Activated naive CD8-positive, alpha-beta T cell treated with anti-CD3 and anti-CD28 coated beads, Interleukin-2, amount 50 U/mL, for 24 hours (primary cell): ENCODE measurements at regions not wholly inside any gene's neighbourhood (a gene's known extent, or its start where the extent isn't known, plus 50 kb on each side); places are given as distances from the start of the nearest gene placed in this dataset.
"Not testable (repeated sequence)": the region's sequence is repeated elsewhere in the genome, so short reads cannot be mapped to it uniquely, and the experiment has no call there.

Experiments used
- ATAC-seq: fragments of 150-1000 bp; cut with Tn5 transposase; one replicate; pipeline ENCODE4 v1.10.0; 2021
- DNase-seq: peaks from one replicate; pipeline ENCODE4 v3.0.0; 2021
- H3K27ac Mint-ChIP-seq: one replicate; pipeline ENCODE4 v1.8.0; 2021; ENCODE audit warnings: mild to moderate bottlenecking, mixed read lengths
- H3K27me3 Mint-ChIP-seq: one replicate; pipeline ENCODE4 v1.8.0; 2021; ENCODE audit warnings: mixed read lengths
- H3K36me3 Mint-ChIP-seq: one replicate; pipeline ENCODE4 v1.8.0; 2021; ENCODE audit warnings: low read depth, mixed read lengths
- H3K4me1 Mint-ChIP-seq: one replicate; pipeline ENCODE4 v1.8.0; 2021; ENCODE audit warnings: mixed read lengths
- H3K4me3 Mint-ChIP-seq: one replicate; pipeline ENCODE4 v1.8.0; 2021; ENCODE audit warnings: mild to moderate bottlenecking, moderate library complexity, mixed read lengths
- H3K9me3 Mint-ChIP-seq: one replicate; pipeline ENCODE4 v1.8.0; 2021; ENCODE audit warnings: mixed read lengths

DNA sequence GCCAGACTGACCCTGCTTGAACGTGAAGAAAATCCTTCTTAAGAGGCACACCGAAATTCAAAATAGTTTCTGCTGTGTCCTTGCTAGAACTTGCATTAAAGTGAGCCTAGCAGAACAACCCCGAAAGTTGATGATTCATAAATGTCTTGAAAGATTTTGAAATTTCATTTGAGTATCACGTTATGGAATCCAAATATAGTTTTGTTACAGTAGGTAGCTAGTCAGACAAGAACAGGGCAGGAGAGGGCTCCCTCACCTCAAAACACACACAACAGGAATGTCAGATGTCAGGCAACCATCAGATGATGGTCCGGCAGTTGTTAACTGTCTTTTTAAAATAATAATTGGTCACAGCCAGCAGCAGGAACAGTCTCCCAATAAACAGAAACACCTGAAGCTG, 259.6 kb upstream of the GNPDA2 start:
- H3K4me1 Mint-ChIP-seq = no peaks in the 10 kb centered on the region
- H3K4me3 Mint-ChIP-seq = no peak overlapping the region
- no peak overlapping the region for H3K27ac Mint-ChIP-seq
- H3K36me3 Mint-ChIP-seq = no peaks in the 10 kb centered on the region
- ATAC-seq = no peak
- H3K9me3 Mint-ChIP-seq = no peaks in the 10 kb centered on the region
- no peaks in the 10 kb centered on the region for H3K27me3 Mint-ChIP-seq
- no peak for DNase-seq

DNA sequence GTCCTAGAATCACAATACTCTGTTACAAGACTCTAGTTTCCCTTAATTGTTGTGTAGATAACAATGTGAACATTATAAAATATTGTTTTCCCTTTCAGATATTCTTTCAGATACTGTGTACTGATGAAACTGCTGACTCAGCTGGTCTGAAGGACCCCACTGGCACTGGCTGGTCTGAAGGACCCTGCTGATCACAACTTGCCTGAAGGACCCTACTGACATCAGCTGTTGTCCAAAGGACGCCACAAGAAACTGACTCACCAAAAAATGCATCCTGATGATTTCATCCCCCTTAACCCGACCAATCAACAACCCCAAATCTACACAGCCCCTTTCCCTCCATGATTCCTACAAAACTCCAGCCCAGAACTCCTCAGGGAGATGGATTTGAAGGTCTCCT, 258.8 kb upstream of the GNPDA2 start:
- no peaks in the 10 kb centered on the region for H3K36me3 Mint-ChIP-seq
- ATAC-seq = no peak

DNA sequence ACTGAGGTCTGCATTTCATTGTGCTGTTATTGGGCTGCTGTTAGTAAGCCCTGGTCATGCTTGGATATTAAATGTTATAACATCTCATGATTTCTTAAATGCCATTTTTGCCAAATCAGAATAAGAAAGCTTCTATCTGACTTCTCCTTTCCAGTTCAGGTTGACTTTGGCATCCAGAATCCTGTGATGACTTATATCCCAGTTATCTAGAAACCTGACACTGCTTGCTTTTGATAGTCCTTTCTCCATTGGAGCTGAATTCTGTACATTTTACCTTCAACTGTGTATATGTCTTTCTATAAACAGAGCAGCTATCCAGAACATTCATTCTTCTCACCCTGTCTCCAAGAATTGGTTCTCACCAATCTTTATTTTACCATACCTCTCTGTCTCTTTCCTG, 257.7 kb upstream of the GNPDA2 start:
- Mint-ChIP-seq H3K27me3 (no peaks in the 10 kb centered on the region), H3K27ac (no peak overlapping the region), H3K4me3 (no peak overlapping the region), H3K36me3 (no peaks in the 10 kb centered on the region), H3K9me3 (no peaks in the 10 kb centered on the region), H3K4me1 (no peaks in the 10 kb centered on the region)
- DNase-seq (no peak), ATAC-seq (no peak)

More for the DNA sequence above, 258.8 kb upstream of the GNPDA2 start:
- Mint-ChIP-seq H3K27me3 (no peaks in the 10 kb centered on the region), H3K4me3 (no peak overlapping the region), H3K9me3 (no peaks in the 10 kb centered on the region), H3K4me1 (no peaks in the 10 kb centered on the region), H3K27ac (no peak overlapping the region)
- DNase-seq = no peak

DNA sequence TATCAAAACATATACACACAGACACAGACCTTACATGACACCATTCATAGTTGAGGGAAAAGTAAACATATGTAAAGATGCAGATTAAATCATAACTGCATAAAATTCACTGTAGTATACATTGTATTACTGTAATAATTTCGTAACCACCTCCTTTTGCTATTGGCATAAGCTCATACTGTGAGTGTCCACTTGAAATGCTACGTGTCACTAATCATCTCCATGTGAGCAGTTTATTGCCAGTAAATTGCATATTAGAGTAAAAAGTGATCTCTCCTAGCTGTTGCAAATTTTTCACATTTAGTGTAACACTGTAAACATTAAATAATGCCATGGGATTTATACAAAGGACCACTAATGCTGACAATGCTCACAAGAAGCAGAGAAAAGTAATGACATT, 256.7 kb upstream of the GNPDA2 start:
- no peaks in the 10 kb centered on the region for H3K27me3 Mint-ChIP-seq

DNA sequence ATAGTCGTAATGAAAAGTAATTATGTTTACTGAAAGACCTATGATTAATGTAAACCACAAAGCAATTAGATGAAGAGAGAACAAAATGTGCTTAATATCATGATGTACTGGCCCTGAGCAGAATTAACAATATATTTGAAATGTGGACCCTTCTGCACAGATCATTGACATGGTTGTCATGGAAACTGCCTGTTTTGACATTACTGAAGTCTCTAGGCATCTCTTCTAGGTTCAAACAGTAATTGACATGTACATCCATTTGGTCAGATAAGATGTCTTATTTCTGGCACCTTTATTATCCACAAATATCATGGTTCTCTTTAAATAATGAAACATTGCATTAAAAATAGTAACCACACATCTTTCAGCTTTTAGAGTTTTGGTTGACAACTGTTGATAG, 251.7 kb upstream of the GNPDA2 start:
- no peaks in the 10 kb centered on the region for H3K27me3 Mint-ChIP-seq
- no peaks in the 10 kb centered on the region for H3K36me3 Mint-ChIP-seq
- no peaks in the 10 kb centered on the region for H3K4me1 Mint-ChIP-seq

More for the DNA sequence above, 256.7 kb upstream of the GNPDA2 start:
- Mint-ChIP-seq H3K9me3 (no peaks in the 10 kb centered on the region), H3K36me3 (no peaks in the 10 kb centered on the region), H3K4me3 (no peak overlapping the region), H3K4me1 (no peaks in the 10 kb centered on the region), H3K27ac (no peak overlapping the region)
- no peak for ATAC-seq
- no peak for DNase-seq

DNA sequence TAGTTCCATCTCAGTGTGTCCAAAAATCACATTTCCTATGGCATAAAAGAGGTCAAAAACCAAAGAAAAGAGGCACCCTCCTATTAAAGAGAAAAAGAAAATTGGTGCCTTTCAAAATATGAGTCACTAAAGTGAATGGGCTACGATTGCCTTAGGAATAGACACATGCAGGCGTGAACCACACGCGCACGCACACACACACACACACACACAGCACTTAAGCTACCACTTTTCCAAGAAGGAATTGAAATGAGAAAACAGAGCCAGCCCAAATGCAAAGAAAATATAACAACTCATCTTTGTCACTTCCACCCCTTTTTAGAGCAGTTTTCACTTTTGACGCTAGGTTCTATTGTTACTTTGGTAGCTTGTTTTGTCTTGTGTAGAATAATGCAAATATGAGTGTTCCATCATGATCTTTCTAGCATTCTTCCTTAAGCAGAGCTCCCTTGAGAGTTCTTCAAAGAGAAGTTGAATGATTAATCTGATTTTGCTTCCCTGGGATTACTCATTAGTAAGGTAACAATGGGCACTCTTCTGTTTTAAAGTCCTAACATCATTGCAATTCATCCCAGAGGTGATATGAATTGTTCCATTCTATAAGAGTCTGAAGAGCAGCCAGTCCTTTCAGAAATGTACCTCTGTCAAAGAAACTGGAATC, 239.2 kb upstream of the GNPDA2 start:
- H3K9me3 Mint-ChIP-seq = peaks cover 10% of the 10 kb centered on the region
- no peak for DNase-seq
- H3K4me1 Mint-ChIP-seq = no peaks in the 10 kb centered on the region
- H3K27me3 Mint-ChIP-seq = no peaks in the 10 kb centered on the region
- H3K4me3 Mint-ChIP-seq = no peak overlapping the region
- no peak overlapping the region for H3K27ac Mint-ChIP-seq
- H3K36me3 Mint-ChIP-seq = no peaks in the 10 kb centered on the region
- no peak for ATAC-seq

More for the DNA sequence above, 251.7 kb upstream of the GNPDA2 start:
- ATAC-seq = no peak
- Mint-ChIP-seq H3K27ac (no peak overlapping the region), H3K9me3 (no peaks in the 10 kb centered on the region), H3K4me3 (no peak overlapping the region)
- no peak for DNase-seq

DNA sequence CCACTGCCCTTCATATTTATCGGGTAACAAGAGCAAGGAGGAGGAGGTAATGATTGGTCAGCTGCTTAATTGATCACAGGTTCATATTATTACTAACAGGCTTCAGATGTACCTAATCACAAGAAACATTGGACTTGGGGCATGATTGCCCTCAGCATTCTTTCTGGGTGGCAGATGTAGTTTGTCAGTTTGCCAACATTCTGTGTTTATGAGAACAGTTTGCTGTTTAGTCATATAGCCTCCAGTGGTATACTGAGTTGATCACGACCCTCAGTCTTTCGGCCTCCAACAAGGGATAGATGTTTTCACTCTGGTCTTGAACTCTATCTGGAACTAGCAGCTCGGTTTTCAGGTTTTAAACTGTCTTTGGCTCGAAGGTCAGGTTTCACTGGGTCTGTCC, 237.7 kb upstream of the GNPDA2 start:
- not testable (repeated sequence) for DNase-seq, ATAC-seq, H3K4me3 Mint-ChIP-seq, H3K36me3 Mint-ChIP-seq, H3K27ac Mint-ChIP-seq, H3K9me3 Mint-ChIP-seq, H3K4me1 Mint-ChIP-seq, H3K27me3 Mint-ChIP-seq

DNA sequence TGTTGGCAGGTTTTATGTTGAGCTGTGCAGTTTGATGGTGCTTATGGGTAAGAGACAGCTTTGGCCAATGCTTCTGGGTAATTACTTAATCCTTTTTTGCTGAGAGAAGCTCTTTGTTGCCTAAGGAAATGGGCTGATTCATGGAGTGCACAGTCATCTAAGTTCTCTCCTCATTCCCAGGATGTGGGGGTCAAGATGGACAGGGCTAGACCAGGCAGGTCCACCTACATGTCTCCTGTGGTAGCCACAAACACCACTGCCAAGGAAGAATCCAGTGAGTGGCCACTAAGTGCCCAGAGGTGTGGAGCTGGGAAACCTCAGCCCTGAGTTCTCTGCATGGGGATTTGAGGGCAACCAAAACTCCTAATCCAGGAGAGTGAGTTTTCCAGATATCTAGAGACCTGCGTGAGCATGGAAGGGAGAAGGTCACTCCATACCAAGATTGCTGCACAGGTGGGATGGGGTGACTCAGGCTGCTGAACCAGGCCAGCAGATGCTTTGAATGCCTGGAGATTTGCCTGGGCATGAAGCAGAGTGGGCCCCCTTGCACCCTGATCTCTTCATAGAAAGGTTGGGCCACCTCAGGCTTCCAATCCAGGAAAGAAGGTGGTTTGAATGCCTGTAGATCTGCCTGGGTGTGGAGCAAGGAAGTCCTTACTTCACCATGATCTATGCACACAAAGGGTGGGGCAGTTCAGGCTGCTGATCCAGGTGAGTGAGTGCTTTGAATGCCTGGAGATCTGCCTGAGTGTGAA, 234.8 kb upstream of the GNPDA2 start:
- Mint-ChIP-seq H3K4me3 (no peak overlapping the region), H3K36me3 (no peaks in the 10 kb centered on the region), H3K4me1 (no peaks in the 10 kb centered on the region), H3K27ac (no peak overlapping the region), H3K9me3 (peaks cover 16% of the 10 kb centered on the region), H3K27me3 (no peaks in the 10 kb centered on the region)
- DNase-seq (no peak), ATAC-seq (no peak)

DNA sequence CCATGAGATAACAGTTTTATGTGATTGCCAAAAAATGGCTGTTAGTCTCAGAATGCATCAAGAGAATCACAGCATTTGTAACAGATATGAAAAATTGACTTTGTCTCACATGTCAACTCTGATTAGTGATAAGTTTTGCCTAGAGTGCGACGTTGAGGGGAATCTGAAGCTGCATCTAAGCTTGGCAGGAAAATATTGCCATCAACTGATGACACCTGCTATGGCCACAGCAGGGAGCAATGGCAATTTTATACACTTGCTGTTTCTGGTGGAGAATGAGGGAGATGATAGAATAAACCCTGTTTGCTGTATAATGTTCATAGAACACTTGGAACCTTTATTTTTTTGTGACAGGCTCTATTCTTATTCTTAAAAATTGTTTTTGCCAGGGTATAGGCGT, 205.4 kb upstream of the GNPDA2 start:
- Mint-ChIP-seq H3K9me3 (no peaks in the 10 kb centered on the region), H3K4me1 (no peaks in the 10 kb centered on the region), H3K36me3 (no peaks in the 10 kb centered on the region), H3K27ac (no peak overlapping the region), H3K27me3 (no peaks in the 10 kb centered on the region), H3K4me3 (no peak overlapping the region)
- ATAC-seq (no peak), DNase-seq (no peak)

DNA sequence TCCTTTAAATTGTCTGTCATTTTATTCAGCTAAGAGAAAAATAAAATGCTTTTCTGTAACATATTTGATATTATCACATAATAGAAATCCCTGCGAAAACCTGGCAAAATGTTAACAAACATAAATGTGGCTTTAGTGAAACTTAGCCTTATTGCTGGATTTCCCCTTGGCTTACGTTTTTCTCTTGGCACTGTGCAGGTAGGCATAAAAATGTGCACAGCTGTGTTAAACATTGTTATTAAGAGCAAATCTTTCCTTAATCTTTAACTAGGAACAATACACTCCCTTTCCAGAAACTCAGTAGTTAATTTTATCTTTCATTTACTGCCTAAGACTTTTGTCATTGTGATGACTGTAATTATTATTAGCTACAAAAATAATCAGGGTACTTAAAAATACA, 202.4 kb upstream of the GNPDA2 start:
- Mint-ChIP-seq H3K27me3 (no peaks in the 10 kb centered on the region), H3K4me3 (no peak overlapping the region), H3K36me3 (no peaks in the 10 kb centered on the region), H3K27ac (no peak overlapping the region), H3K9me3 (no peaks in the 10 kb centered on the region), H3K4me1 (no peaks in the 10 kb centered on the region)
- DNase-seq (no peak), ATAC-seq (no peak)

DNA sequence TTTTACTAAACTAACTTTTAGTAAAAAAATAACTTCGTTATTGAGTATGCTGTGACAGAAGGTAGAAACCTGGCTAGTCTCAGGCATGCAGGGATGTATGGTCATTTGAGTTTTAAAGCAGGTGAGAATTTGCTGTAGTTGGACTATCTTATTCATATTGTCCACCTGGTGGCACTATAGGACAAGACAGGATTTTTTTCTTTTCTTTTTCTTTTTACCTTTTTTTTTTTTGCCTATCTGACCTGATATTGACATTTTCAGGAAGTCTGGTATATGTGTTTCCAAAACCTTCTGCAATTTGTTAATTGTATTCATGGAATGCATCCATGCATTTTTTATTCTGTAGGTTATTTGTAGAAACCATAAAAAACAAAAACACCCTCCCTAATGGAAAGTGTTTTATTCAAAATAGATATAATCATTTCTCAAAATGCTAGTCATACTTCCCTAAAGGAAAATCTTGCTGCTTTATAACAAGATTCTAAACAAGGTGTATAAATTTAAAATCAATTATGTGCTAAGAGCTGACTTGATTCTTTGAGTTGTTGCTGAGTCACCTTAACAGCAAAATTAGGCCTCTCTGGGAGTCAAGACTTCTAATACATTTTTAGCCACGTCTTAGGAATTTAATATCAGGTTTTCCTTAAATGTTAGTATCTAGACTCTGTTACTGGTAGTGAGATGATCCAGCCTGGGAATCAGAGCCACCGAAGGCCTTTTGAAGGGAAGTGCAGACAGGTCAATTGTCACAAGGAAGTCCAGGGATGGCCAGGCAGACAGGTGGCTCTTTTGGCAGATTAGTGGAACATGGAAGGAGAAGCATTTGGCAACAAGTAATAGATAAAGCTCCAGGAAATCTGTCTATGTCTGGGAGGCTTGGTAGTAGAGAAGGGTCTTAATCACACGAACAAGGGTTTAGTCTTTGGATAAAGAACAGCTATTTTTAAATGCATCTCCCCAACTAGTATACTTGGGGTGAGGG, 201.3 kb upstream of the GNPDA2 start:
- Mint-ChIP-seq H3K36me3 (no peaks in the 10 kb centered on the region), H3K9me3 (no peaks in the 10 kb centered on the region), H3K4me1 (no peaks in the 10 kb centered on the region), H3K27ac (no peak overlapping the region), H3K4me3 (no peak overlapping the region), H3K27me3 (no peaks in the 10 kb centered on the region)
- ATAC-seq (no peak), DNase-seq (no peak)

DNA sequence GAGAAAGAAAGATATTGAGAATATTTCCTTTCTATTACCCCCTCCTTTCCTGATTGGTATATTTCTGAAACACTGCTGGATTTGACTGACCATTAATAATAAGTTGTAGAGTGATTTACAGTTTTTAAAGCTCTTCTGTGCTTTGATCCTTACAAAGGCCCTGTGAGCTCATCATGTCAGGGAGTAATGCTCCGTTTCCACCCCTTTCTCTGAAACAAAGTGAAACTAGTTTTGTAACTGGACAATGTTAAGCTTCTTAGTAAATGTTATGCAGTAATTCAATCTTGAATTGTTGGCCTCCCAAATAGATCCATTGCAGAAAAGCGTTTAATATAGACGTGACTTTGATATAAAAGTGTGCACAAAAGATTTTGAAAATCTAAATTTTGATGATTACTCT, 190.1 kb upstream of the GNPDA2 start:
- no peaks in the 10 kb centered on the region for H3K4me1 Mint-ChIP-seq
- H3K27me3 Mint-ChIP-seq = no peaks in the 10 kb centered on the region
- H3K36me3 Mint-ChIP-seq = no peaks in the 10 kb centered on the region
- DNase-seq = no peak
- H3K9me3 Mint-ChIP-seq = no peaks in the 10 kb centered on the region
- no peak overlapping the region for H3K27ac Mint-ChIP-seq
- H3K4me3 Mint-ChIP-seq = no peak overlapping the region
- ATAC-seq = no peak

DNA sequence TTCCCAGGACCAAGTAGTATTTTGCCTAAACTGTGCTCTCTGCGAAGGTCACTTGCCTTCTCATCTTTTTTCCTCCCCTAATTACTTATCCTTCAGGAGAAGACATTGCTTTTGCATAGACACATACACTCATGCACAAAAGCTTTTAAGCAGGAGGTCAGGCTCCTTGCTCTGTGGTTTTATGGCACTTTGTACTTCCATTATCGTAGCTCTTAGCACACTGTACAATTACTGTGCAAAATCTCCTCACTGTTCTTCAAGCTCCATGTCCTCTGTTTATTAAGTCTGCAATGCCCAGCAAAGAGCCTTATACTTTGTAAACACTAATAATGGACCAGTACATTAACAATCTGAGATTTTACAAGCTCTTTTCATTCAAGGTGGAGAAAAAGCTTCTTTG, 188.4 kb upstream of the GNPDA2 start:
- Mint-ChIP-seq H3K27me3 (no peaks in the 10 kb centered on the region), H3K9me3 (no peaks in the 10 kb centered on the region), H3K4me3 (no peak overlapping the region), H3K27ac (no peak overlapping the region), H3K36me3 (no peaks in the 10 kb centered on the region), H3K4me1 (no peaks in the 10 kb centered on the region)
- ATAC-seq (no peak), DNase-seq (no peak)

DNA sequence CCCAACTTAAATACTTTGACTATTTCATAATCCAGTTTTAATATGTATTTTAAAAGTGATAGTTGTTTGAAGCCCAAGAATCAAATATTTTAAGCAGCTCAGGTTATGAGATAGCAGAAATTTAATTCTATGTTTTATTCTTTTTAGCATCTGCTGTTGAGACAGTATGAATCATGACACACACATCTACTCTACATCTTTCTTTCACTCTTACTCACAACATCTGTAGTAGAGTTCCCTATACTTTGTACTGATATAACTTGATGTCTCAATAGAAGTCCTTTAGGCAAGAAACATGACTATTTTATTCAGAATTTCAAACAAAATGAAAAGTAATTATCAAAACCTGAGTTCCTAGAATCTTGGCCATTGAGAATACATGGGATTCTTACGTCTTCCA, 187.9 kb upstream of the GNPDA2 start:
- ATAC-seq = no peak
- H3K36me3 Mint-ChIP-seq = no peaks in the 10 kb centered on the region
- no peaks in the 10 kb centered on the region for H3K27me3 Mint-ChIP-seq
- H3K9me3 Mint-ChIP-seq = no peaks in the 10 kb centered on the region
- H3K4me1 Mint-ChIP-seq = no peaks in the 10 kb centered on the region
- no peak overlapping the region for H3K27ac Mint-ChIP-seq
- DNase-seq = no peak
- H3K4me3 Mint-ChIP-seq = no peak overlapping the region

DNA sequence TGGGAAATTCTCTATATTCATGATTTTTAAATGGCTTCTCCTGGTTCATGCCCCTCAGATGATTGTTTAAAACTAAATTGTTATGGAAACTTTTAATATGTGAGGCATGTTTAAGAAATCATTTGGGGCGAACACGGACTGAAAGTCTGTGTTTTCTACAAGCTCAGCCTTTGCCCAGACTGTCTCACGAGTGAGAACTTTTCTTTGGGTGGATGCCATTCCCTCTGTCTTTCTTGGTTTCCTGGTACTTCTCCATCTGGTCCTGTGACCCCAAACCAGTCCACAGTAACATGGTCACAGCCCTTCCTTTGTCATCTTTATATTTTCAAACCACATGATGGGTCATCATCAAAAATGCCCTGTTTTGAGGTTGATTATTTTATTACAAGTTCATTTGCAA, 186.6 kb upstream of the GNPDA2 start:
- no peaks in the 10 kb centered on the region for H3K36me3 Mint-ChIP-seq
- no peak for ATAC-seq
- no peaks in the 10 kb centered on the region for H3K9me3 Mint-ChIP-seq
- no peak overlapping the region for H3K27ac Mint-ChIP-seq
- DNase-seq = no peak
- no peaks in the 10 kb centered on the region for H3K27me3 Mint-ChIP-seq
- no peak overlapping the region for H3K4me3 Mint-ChIP-seq
- no peaks in the 10 kb centered on the region for H3K4me1 Mint-ChIP-seq
